Head of caudate nucleus (tissue), 42 donors: ENCODE measurements at regions not wholly inside any gene's neighbourhood (a gene's known extent, or its start where the extent isn't known, plus 50 kb on each side); places are given as distances from the start of the nearest gene placed in this dataset.
"Not testable (repeated sequence)": the region's sequence is repeated elsewhere in the genome, so short reads cannot be mapped to it uniquely, and the experiment has no call there.

ENCODE experiments used
- DNase-seq, 42 donors: peaks; one replicate each; pipeline versions ENCODE4 v3.0.0 to v3.0.0-alpha.2; 2020 to 2021; ENCODE audit warnings: mixed read lengths in 7 of 42
- intact Hi-C: fragments of 100-400 bp; cut with DNase I; formaldehyde crosslinking; loops from one replicate; pipeline ENCODE4 v1.15.0; 2022

DNA sequence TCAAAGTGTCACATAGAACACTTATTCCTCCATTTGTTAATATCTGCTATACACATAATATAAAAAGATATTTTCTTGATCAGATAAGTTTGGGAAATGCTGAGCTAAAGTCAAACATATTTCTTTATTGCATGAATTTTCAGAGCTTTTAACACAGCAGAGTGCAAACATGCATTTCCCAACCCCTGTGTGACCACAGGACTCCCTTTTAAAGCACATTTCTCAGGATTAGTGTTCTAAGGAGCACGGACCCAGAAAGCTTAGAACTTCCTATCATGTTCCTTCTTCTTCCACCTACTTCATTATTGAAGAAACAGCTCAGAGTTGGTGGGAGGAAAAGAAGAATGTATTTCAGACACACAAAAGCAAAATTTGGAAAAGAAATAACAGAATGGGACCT is 109.1 kb upstream of the CDC42BPA start:
- no peak for DNase-seq
- intact Hi-C loops = no loop called here

DNA sequence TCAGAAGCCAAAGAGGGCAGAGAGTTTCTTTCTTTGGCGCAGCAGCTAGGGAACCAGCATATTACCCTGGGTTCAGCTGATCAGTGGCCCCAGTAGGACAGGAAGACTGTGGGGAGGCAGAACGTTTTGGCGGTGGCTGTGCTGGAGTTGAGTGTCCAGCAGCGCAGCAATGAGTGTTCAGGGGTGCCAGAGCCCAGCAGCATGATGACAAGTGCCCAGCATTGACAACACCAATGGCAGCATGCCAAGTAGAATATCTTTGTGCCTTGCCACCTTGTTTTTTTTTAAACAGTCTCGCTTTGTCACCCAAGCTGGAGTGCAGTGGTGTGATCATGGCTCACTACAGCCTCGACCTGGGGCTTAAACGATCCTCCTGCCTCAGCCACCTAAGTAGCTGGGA is 106.7 kb upstream of the CDC42BPA start:
- intact Hi-C loops = no loop called here
- peak in 3 of 42 donors; percentile 33 to 60 (median 41) for DNase-seq

DNA sequence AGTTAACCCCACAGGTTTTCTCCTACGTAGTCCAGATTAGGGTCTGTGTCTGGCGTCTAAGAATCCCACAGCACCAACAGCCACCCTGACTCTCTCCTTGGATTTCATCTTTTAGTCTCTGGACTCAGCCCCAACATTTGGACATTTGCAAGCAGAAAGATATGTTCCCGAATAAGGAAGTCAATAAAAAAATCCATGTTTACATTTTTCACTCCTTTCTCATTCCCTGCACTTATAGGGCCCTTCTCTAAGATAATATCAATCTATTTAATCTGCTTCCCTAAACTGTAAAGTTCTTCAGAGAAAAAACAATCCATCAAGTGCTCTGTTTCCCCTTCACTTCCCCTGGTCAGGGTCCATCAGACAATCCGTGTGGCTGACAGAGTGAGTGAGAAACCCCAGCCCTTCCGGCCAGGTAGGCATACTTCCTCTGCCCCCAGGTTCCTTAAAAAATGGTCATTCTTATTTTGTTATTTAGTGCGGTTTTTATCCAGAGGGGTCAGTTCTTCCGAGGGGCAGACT is 105.9 kb upstream of the CDC42BPA start:
- intact Hi-C loops = no loop called here
- no peak for DNase-seq

DNA sequence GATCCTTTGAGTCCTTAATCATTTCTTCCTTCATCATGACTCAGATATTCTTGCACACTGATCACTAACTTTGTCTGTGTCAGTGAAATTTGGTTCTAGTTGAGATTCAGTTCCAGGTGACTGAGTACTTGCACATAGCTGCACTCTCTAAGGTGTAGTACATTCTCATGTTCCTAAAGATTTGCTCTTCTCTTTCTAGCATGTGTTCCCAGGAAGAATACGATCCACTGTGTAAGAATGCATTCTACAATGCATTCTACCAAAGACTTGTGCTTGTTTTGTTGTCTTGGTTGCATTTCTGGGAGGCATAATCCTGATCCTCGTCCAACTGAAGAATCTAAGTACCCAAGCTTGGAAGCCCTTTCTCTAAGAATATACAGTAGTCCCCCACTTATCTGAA is 104.3 kb upstream of the CDC42BPA start:
- DNase-seq = no peak
- intact Hi-C loops = no loop called here

DNA sequence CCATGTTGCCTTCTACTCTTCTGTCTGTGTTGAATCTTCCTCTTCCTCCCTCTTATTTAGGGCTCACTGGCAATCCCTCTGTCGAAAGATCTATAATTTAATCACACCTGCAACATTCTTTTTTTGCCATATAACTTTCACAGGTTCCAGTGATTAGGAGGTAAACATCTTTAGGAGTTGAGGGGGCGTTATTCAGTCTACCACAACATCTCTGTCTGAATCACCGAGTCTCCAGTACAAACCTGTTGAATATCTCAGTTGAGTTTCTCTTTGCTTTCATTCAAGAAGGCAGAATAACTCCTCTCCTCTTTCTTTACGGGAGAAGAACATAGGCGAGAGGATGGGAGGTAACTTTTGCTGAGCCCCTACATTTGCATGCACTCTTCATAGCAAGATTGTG is 101.9 kb upstream of the CDC42BPA start:
- intact Hi-C loops = no loop called here
- DNase-seq = no peak

DNA sequence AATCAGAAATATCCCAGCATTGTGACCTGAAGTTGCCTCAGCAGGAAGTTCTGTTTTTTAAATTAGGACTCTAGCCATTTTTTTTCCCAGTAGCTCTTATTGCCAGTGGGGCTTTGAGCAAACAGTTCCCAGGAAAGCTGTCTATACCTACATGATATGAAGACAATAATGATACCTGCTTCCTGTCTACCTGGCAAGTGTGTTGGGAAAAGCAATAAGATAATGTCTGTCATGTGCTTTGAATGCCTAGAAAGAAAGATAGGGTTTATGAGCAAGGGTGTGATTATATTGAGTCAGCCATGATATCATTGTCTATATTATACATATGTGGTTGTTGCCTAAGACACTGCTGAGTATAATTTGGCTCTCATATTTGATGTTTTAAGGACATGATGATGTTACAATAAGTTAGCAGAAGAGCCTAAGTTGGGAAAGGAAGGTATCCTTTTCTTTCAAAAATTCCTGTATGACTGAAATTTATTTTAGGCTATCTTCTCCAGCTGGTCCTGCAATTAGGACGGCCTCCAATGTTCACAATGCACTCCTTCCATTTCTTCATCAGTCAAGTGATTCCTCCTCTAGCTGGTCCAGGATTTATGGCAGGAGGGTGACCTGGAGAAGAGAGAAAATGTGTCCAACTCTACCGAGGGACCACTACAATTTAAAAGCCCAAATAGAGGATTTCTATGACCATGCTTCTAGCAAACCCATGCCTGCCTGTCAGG is 99.6 kb upstream of the CDC42BPA start:
- DNase-seq = no peak
- intact Hi-C loops = no loop called here

DNA sequence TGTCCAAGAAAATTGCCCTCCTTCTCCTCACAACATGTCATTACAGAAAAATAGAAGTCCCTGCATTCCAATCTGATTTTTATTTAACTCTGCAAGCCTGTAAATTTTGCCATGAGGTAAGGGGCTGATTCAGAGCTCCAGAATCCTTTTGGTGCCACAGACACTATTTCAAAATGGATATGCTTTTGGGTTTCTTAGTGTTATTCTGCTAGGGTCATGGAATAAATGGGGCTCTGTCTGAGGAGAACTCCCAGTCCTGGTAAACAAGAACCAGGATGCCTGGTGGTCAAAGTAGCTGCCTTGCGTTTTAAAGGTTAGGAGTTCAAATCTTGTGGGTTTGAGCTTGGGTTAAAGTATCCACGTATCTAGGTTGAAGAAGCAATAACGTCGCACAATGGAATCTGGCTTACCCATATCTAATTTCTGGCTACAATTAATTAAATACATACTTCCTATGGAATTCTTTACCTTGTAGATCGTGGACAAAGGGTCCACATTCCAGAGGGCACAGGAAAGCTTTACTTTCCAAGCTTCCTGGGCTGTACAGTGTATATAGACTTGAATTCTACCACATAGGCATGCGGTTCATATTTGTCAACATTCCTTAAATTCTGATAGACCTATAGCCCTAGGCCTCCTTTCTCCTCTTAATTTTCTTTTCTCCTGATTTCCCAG is 98.0 kb upstream of the CDC42BPA start:
- DNase-seq = no peak
- intact Hi-C loops = no loop called here

DNA sequence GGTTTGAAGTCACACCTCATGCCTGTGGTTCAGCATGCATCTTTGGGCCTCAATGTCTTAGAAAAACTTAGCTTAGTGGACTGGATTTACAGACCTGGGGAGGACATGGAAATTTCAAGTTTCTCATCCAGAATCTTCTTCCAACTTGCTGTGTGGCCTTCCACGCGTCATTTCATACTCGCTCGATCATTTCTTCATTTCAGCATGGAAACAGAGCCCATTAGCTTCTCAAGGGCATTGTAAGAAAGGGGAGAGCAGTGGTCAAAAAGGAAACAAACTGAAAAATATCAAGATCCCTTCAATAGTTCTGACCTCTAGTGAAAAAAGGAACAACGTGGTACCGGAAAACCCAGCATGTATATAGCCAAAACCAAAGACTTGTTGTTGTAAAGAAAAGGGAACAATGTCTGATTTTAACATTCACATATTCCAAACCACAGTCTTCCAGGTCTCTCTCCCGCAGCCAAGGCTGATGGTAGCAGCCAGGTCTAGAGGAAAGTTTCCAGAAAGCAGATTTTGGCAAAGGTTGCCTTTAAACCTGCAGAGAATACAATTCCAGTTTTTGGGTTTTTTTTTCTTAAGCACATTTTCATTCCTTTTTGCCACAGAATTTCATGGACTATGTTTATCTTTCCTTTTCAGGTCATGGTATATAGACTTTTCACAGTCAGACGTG is 97.0 kb upstream of the CDC42BPA start:
- no peak for DNase-seq
- intact Hi-C loops = no loop called here

DNA sequence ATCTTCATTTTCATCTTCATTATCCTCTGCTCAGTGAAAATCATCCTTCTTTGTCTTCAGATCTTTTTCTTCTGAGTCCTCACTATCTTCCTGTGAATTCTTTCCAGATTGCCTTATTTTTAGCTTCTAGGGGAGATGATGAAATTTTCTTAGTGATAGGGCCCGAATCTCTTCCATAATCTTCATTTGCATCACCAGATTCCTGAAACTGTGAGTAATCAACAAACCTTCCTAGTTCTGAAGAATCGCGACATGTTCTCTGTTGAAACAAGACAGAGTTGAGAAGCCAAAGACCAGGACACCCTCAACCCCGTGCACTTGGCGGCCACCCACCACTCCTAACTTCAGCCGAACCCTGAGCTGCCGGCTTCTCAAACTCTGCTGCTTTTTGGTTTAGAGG is 92.8 kb upstream of the CDC42BPA start:
- intact Hi-C loops = no loop called here
- no peak for DNase-seq

DNA sequence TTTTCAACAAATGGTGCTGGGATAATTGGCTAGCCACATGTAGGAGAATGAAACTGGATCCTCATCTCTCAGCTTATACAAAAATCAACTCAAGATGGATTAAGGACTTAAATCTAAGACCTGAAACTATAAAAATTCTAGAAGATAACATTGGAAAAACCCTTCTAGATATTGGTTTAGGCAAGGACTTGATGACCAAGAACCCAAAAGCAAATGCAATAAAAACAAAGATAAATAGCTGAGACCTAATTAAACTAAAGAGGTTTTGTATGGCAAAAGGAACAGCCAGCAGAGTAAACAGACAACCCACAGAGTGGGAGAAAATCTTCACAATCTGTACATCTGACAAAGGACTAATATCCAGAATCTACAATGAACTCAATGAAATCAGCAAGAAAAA is 88.0 kb upstream of the CDC42BPA start:
- intact Hi-C loops, DNase-seq: not testable (repeated sequence)

DNA sequence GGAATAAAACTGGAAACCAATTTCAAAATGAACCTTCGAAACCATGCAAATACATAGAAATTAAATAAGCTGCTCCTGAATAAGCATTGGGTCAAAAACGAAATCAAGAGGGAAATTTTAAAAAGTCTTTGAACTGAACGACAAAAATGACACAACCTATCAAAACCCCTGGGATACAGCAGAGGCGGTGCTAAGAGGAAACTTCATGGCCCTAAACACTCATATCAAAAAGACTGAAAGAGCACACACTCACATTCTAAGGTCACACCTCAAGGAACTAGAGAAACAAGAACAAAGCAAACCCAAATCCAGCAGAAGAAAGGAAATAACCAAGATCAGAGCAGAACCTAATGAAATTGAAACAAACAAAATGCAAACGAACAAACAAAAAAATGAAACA is 85.2 kb upstream of the CDC42BPA start:
- DNase-seq = no peak
- intact Hi-C loops = no loop called here

DNA sequence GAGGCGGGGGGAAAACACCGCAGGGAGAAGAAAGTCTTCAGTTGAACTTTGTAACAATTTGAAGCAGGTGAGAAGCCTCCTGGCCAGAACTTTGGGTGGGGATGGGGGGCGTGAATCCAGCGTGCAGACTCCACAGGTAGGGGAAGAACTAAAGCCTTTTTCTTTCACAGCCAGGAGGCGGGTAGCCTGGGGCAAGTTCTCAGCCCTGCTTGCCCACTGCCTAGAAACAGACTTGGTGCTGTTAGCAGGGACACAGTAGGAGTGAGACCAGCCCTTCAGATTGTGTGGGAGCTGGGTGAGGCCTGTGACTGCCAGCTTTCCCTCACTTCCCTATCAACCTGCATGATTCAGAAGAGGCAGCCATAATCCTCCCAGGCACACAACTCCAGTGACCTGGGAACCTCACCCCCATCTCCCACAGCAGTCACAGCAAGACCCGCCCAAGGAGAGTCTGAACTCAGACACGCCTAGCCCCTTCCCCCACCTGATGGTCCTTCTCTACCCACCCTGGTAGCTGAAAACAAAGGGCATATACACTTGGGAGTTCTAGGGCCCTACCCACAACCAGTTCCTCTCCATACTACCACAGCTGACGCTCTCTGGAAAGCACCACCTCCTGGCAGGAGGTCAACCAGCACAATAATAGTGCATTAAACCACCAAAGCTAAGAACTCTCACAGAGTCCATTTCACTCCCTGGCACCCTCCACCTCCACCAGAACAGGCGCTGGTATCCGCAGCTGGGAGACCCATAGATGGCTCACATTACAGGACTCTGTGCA is 83.5 kb upstream of the CDC42BPA start:
- intact Hi-C loops = no loop called here
- DNase-seq = no peak

DNA sequence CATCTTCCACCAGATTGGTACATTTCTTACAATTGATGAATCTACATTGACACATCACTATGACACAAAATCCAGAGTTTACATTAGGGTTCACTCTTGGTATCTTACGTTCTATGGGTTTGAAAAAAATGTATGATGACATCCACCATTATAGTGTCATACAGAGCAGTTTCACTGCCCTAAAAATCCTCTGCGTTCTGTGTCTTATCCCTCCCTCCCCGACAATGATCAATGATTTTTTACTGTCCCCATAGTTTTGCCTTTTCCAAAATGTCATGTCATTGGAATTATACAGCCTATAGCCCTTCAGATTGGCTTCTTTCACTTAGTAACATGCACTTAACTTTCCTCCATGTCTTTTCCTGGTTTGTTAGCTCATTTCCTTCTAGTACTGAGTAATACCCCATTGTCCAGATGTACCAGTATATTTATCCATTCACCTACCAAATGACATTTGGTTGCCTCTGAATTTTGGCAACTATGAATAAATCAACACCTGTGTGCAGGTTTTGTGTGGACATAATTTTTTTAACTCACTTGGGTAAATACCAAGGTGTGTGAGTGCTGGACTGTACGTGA is 80.9 kb upstream of the CDC42BPA start:
- no peak for DNase-seq
- intact Hi-C loops = no loop called here

DNA sequence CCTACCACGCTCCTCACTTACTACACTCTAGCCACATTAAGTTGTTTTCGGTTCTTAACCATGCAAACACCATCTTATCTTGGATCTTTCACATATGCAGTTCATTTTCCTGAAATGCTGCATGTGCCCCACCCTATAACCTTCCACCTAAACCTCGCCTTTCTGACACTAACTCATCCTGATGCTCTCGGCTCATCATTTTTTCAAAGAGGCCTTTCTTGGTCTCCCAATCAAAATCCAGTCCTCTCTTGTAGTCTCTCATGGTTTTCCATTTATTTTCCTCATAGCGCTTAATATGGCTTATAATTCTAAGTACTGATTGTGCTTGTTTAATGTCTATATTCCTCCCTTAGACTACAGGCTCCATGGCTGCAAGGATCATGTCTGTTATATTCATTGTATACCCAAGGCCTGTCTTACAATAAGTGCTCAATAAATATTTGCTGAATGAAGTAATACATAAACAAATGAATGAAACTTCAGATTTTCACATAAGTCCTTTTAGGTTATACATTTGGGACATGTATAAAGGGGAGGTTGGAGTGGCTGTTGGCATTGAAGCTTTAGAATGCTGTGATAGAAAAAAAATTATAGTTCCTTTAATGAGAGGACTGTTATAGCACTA is 79.2 kb upstream of the CDC42BPA start:
- DNase-seq = no peak
- intact Hi-C loops = no loop called here

DNA sequence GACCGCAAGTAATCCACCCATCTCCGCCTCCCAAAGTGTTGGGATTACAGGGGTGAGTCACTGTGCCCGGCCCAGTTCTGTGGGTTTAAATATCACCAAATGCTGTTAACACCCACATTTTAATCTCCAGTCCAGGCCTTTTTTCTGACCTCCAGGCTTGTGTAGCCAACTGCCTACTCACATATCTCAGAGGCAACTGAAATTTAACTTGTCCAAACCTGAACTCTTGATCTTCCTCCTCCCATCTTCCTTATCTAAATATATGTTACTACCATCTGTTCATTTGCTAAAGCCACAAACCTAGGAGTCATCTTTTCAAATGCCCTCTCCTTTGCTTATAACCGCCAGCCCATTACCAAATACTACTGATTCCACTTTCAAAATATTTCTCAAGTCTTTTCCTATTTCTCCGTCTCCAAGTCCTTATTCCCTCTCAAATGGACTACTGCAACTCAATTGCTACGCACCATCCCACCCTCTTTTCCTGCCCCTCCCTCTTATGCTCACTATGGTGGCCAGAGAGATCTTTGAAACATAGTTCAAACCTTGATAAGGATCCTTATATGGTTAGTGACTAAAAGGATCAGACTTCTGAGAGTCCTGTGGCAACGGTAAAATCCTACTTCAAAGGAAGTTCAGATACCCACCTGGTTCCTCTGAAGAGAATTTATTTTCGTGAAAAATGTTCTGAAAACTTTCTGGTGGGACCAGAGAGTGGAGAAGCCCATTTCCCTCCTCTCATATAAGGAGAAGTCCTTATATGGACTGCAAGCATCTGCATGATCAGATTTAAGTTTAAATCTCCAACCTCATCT is 78.5 kb upstream of the CDC42BPA start:
- DNase-seq = no peak

DNA sequence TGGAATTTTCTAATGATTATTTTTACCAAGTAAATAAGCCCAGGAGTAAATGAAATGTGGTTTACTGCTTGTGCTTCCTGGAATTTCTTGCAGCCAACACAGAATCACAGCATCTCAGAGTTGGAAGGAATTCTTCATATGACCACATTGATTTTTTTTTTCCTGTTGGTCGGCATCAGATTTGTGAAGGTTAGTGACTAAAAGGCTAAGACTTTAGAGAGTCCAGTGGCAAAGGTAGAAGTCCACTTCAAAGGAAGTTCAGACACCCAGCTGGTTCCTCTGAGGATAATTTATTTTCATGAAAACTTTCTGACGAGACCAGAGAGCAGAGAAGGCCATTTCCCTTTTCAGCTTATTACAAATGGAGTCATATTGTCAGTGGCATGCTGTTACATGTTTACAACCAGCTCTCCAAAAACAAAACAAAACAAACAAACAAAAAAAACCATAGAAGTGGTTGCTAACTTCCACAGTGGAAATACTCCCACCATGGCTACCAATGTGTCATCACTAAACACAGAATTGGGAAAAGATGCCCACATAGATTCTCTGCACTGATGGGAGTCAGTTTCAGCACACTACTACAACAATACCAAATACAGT is 77.2 kb upstream of the CDC42BPA start:
- DNase-seq = no peak
- intact Hi-C loops = no loop called here

More for the DNA sequence above, 78.5 kb upstream of the CDC42BPA start:
- intact Hi-C loops = no loop called here

DNA sequence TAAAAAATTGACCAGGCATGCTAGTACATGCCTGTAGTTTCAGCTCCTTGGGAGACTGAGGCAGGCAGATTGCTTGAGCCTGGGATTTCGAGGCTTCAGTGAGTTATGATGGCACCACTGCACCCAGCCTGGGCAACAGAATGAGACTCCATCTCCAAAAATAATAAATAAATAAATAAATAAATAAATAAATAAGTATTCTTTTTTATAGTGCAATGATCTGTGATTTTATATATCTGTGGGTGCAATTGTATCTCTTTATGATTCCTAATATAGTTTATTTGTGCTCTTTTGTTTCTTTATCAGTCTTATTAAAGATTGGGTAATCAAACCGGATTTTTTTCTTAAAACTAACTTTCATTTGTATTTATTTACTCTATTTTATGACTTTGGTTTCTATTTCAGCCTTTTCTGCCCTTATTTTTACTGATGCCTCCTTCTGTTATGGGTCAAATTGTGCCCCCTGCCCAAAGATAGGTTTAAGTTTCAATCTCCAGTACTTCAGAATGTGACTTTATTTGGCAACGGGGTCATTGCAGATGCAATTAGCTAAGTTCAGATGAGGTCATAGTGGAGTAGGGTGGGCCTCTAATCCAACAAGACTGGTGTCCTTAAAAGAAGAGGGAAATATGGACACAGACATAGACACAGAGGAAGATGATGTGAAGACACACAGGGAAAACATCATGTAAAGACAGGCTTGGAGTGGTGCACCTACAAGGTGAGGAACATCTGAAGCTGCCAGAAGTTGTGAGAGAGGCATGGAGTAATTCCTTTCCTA is 74.9 kb upstream of the CDC42BPA start:
- intact Hi-C loops = no loop called here

More for the DNA sequence above, 74.9 kb upstream of the CDC42BPA start:
- no peak for DNase-seq
